GM21390 (cell line): ENCODE measurements at regions not wholly inside any gene's neighbourhood (a gene's known extent, or its start where the extent isn't known, plus 50 kb on each side); places are given as distances from the start of the nearest gene placed in this dataset.

Source experiments
- ATAC-seq: cut with Tn5 transposase; IDR thresholded peaks from one replicate; pipeline ENCODE4 v1.9.1; 2021; ENCODE audit not compliant: unreplicated experiment

DNA sequence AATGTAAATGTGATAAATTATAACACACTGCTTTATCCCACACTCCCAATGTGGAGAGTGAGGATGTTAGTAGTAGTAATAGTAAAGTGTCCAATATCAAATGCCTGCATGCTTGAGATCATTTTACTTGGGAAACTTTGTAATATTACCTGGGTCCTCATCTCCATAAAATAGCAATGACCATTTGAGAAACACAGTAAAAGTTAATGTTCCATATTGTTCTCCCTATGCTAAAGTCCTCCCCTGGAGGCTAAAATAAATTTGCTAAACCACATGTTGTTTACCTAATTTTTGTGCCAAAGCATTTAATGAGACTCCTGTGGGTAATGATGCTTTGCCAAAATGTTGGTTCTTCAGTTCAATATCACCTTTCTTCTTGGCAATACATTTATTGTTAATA is 291.2 kb downstream of the CDH10 start:
- no peak for ATAC-seq

DNA sequence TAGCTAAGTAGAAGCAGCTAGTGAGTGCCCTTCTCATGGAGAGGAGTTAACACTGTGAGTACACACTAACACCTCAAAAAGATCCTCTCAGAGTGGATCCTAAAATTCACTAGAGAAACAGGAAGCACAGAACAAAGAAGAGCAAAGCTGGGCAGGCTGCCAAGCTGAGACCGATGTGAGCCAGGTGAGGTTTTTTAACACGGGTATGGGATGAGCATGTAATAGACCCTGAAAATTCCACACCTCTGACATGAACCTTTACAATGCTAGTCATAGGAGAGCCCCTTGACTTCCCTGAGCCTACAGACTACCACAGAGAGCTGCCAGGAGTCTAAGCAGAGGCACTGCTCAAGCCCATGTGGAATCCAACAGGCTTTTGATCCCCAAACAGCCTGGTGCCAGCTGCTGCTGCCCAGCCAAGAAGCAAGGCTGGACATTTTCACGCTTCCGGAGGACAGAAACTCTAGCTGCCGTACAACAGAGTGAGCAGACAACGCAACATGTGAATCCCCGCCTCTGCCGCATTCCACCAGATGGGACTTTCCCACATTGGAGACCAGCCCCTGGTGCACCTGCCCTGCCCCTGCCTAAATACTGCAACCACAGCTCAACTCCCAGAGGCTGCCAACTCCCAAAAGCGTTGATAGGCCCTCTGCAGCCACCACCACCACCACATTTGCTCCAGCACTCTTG is 280.8 kb downstream of the CDH10 start:
- no peak for ATAC-seq

GRCh38 chr5:24364711-24365110 is 280.1 kb downstream of the CDH10 start:
- no peak for ATAC-seq

DNA sequence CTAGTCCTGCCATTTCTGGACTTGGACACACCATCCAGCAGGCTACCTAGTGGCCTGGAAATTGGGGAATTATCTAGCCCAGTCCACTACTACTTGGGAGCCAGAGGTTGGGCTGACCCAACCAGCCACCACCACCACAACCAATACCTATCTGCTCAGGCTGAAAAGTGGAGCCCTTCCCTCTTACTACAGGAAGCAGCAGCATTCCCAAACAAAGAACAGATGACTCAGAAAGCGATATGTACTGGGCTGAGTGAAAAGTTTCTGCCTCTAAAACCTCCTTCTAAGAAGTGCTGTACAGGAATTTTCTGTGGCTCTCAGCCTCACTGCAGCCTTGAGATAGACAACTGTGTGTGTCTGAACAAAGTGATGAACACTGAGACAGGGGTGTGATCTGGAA is 279.4 kb downstream of the CDH10 start:
- no peak for ATAC-seq

GRCh38 chr5:24367216-24367615 is 277.6 kb downstream of the CDH10 start:
- ATAC-seq: no peak

- ATAC-seq: no peak
Observed at GRCh38 chr5:24368115-24368514, 276.7 kb downstream of the CDH10 start.

DNA sequence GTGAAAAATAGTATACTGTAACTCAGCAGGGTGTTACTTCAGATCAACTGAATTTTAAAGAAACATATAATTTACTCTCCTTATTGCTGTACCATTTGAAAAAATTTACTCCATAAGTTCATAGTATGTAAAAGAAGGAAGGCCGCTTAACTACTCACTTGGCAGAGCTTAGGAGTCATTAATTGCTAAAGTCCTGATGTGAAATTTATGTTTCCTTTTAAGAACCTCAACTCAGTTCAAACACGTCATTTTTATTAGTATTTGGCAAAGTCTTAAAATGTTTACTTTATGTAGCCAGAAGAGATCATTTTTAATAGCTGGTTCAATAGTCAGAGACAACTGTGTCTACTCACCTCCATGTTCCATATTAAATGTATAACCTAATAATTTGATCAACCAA is 268.6 kb downstream of the CDH10 start:
- no peak for ATAC-seq

DNA sequence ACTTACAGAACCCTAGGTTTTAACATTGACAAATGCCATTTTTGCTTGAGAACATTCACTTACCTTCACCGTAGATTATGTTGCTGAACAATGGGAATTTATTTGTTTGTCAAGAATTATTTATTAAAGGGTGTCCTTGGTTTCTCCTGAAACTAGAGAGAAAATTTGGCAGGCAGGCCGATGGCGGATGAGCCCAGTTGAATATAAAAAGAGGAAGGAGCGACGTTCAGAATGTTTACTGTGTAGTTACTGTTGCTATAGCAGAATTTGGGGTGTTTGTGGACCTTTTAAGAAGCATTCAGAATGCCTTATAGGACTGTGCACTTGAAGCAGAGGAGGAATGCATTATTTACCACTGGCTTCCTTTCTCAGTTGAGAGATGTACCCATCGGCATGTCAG is 268.2 kb downstream of the CDH10 start:
- no peak for ATAC-seq

GRCh38 chr5:24381861-24382489 is 262.8 kb downstream of the CDH10 start:
- no peak for ATAC-seq

DNA sequence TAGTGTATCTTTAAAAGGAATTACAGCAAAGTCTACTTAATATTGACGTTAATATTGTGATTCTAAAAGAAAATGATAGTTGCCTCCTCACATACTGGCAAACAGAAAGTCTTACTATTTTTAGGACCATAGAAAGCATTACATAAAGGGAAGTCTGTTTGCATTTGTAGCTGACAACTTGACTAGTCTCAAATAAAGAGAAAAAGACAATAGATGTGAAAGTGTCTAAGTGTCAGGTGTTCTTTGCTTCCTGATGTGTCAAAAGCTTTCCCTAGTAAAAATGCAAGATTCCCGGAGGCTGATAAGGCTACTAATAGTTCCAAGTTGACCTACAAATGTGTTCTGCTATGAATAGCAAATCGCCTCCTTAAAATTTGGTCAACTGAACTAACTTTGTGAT is 259.7 kb downstream of the CDH10 start:
- ATAC-seq: no peak

- ATAC-seq: no peak
Observed at GRCh38 chr5:24385617-24386016, 259.2 kb downstream of the CDH10 start.

DNA sequence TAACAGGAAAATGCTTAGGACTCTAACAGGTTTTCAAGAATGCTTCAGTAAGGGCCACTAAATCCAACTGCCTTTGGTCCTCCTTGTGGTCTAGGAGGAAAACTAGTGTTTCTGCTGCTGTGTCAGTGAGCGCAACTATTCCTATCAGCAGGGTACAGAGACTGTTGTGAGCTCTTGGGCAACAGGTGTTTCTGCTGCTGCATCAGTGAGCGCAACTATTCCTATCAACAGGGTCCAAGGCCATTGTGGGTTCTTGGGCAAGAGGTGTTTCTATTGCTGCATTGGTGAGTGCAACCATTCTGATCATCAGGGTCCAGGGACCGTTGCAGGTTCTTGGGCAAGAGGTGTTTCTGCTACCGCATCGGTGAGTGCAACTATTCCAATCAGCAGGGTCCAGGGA is 256.3 kb downstream of the CDH10 start:
- no peak for ATAC-seq

GRCh38 chr5:24389968-24390367 is 254.8 kb downstream of the CDH10 start:
- ATAC-seq: no peak

DNA sequence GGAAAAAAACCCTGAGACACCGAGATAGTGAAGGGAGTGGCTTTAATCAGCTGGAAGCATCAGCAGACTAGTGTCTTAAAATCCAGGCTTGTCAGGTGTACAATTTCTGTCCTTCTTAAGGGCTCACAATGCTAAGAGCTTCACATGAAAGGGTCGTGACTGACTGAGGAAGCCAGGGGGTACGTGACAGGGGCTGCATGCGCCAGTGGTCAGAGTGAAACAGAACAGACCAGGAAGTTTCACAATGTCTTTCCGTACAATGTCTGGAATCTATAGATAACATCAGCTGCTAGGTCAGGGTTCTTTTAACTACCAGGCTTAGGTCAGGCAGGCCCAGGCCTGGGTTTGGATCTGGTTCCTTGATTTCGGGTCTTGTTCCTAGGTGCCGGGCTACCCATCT is 253.0 kb downstream of the CDH10 start:
- no peak for ATAC-seq

GRCh38 chr5:24397601-24398000 is 247.2 kb downstream of the CDH10 start:
- no peak for ATAC-seq

DNA sequence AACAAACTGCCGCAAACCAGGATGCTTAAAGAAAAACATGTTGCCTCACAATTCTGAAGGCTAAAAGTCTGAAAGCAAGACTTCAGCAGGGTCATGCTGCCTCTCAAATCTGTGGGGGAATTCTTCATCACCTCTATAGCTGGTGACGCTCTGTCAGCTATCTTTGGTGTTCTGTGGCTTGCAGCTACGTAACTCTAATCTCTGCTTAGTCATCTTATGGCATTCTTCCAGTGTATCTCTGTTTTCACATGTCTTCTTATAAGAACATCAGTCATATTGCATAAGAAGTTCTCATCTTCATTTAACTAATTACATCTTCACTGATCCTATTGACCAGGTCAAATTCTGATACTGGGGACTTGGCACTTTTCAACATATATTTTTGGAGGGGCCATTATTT is 243.0 kb downstream of the CDH10 start:
- ATAC-seq: no peak

DNA sequence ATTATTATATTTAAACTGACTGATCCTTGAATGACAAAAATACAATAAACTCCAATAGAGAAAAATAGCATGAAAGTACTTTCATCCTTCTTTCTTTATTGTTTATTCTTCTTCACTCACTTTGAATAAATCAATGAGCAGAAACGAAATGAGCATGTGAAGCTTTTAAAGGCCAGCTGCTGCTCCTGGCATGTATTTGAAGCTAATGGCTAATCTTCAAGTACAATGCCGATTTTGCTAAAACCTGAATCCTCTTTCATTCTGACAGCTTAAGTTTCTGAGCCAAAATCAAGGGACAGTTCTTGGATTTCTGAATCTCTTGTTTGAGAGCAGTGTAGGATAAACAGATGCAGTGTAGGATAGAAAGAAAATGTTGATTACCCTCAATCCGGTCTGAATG is 237.3 kb downstream of the CDH10 start:
- no peak for ATAC-seq

DNA sequence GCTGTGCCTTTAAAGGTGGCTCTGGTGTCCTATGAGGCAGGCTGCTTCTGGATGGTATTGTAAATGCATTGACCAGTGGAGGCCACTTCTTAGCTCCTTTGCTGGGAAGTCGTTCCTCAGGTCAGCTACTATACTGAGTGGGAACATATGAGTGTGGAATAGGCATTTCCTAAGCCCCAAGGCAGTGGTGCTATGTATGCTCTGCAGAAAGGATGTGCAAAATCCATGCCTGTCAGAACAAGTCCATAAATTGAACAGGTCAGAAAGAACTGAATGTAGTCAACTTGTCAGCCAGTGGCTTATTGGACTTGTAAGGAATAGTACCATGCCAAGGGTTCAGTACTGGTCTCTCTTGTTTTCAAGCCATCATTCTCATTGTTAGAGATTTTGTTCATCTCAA is 216.4 kb downstream of the CDH10 start:
- no peak for ATAC-seq

DNA sequence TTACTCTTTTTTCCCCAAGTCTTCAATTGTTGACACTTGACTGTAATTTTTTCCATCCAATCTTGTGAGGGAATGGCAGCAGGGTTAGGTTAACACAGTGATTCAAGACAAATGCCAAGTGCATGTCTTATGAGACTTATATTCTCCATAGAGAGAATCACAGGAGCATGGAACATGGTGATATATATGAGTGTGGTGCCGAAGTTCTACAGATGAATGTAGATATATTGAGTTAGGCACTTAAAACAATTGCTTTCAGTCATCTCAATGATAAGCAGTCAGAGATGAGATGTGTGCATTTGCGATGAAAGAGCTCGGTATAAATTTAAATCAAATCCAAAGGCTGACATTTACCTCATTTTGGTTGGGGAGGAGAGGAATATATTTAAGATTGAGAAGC is 211.2 kb downstream of the CDH10 start:
- ATAC-seq: no peak
